Psoas muscle (tissue), 7 donors: ENCODE measurements at regions not wholly inside any gene's neighbourhood (a gene's known extent, or its start where the extent isn't known, plus 50 kb on each side); places are given as distances from the start of the nearest gene placed in this dataset.

Experiments
- ATAC-seq, 4 donors: fragments of 200-7000 bp; cut with Tn5 transposase; one replicate each; pipeline ENCODE4 v1.9.1; 2020; ENCODE audit warnings: moderate library complexity in 3 of 4, mild to moderate bottlenecking in 2 of 4
- DNase-seq, 2 donors: peaks; one replicate each; pipeline ENCODE4 v3.0.0-alpha.2; 2020
- H3K27ac ChIP-seq: fragments of 200-600 bp; one replicate; pipeline ENCODE4 v1.8.0; 2022
- H3K27me3 ChIP-seq, 3 donors: fragments of 200-600 bp in 1 of 3; one replicate each; pipeline versions ENCODE4 v1.6.1 to v1.8.0; 2013 to 2022; ENCODE audit warnings: low read length in 2 of 3, mild to moderate bottlenecking in 2 of 3, moderate library complexity in 1 of 3; ENCODE audit not compliant: insufficient read depth in 3 of 3
- H3K36me3 ChIP-seq, 2 donors: fragments of 200-600 bp in 1 of 2; one replicate each; pipeline versions ENCODE4 v1.6.1 to v1.8.0; 2013 to 2022; ENCODE audit warnings: low read depth in 1 of 2, mild to moderate bottlenecking in 1 of 2, moderate library complexity in 1 of 2; ENCODE audit not compliant: insufficient read depth in 1 of 2
- H3K4me1 ChIP-seq: fragments of 200-600 bp; one replicate; pipeline ENCODE4 v1.8.0; 2022
- H3K4me3 ChIP-seq: fragments of 200-600 bp; one replicate; pipeline ENCODE4 v1.8.0; 2022; ENCODE audit warnings: mild to moderate bottlenecking
- H3K9me3 ChIP-seq: fragments of 200-600 bp; one replicate; pipeline ENCODE4 v1.8.0; 2022
- WGBS, 3 donors: extraction: QIAGEN DNeasy Blood & Tissue Kit; methylation state at CpG; one replicate each; pipeline versions ENCODE4 v1.1.6 to v1.1.7; 2013; 5-methylcytosine and 5-hydroxymethylcytosine counted together
- intact Hi-C, 2 donors: fragments of 100-400 bp; cut with DNase I; formaldehyde crosslinking; loops; one replicate each; pipeline versions ENCODE4 v1.11.0 to v1.14.2; 2022
- TF ChIP-seq, protein P1 (sequence below): fragments of 200-600 bp; IDR thresholded peaks from one replicate; pipeline ENCODE4 v1.8.0; 2022; ENCODE audit warnings: antibody characterized with exemption
- donor health status: healthy with polysubstance abuse.
- donor health status: DM: no; HTN: no; CAD: no; lungs with moderate emphysema.
- donor health status: Bipolar disorder and iron deficiency.
- donor health status: healthy.
- donor health status: DM: yes; HTN: yes; CAD: no.
- donor health status: DM: no; HTN: no; CAD: no.
- donor health status: DM: yes; HTN: yes; CAD: no.

DNA sequence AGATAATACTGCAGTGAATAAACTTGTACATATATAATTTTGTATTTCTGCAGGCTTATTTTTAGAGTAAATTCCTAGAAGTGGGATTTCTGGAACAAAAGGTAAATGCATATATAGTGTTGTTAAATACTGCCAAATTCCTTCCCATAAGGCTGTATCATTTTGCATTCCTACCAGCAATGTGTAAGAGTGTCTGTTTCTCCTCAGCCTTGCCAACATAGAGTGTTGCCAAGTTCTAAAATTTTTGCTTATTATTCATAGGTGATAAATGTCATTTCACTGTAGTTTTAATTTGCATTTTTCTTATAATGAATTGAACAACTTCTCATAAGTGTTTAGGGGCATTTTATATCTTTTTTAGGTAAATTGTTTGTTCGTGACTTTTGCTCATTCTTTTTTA, 174.2 kb upstream of the ZBED5 start:
- DNase-seq (no peak), ATAC-seq (no peak)
- intact Hi-C loops: no loop called here
- TF ChIP-seq, protein P1, sequence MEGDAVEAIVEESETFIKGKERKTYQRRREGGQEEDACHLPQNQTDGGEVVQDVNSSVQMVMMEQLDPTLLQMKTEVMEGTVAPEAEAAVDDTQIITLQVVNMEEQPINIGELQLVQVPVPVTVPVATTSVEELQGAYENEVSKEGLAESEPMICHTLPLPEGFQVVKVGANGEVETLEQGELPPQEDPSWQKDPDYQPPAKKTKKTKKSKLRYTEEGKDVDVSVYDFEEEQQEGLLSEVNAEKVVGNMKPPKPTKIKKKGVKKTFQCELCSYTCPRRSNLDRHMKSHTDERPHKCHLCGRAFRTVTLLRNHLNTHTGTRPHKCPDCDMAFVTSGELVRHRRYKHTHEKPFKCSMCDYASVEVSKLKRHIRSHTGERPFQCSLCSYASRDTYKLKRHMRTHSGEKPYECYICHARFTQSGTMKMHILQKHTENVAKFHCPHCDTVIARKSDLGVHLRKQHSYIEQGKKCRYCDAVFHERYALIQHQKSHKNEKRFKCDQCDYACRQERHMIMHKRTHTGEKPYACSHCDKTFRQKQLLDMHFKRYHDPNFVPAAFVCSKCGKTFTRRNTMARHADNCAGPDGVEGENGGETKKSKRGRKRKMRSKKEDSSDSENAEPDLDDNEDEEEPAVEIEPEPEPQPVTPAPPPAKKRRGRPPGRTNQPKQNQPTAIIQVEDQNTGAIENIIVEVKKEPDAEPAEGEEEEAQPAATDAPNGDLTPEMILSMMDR: no peak
- no peaks in the 10 kb centered on the region for H3K27me3 ChIP-seq
- H3K36me3 ChIP-seq: no peaks in the 10 kb centered on the region
- no peaks in the 10 kb centered on the region for H3K4me1 ChIP-seq
- WGBS, 3 donors: 94 to 97% (median 96%) methylated on average over 1 of the region's 1 CpG
- no peaks in the 10 kb centered on the region for H3K9me3 ChIP-seq
- no peak overlapping the region for H3K27ac ChIP-seq
- no peak overlapping the region for H3K4me3 ChIP-seq

DNA sequence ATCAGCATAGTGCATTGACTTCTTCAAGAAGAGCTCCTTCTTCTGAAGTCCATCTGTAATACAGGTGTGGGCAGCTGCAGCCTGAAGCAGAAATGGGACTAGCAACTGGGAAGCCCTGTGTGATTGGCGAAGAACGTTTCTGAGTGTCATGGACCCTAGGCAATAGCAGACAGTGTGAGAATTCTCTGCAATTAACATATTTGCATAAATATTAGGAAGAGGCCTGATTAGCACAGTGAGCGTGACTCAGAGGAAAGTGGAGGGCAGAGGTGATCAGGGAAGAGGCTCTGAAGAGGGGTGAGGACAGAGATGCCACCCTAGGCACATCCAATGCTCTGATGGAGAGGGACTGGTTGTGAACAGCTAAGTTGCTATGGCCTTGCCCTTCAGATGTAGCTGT, 171.2 kb upstream of the ZBED5 start:
- H3K9me3 ChIP-seq: no peaks in the 10 kb centered on the region
- 86 to 93% (median 87%) methylated on average over 3 of the region's 3 CpGs for WGBS, 3 donors
- H3K27ac ChIP-seq: no peak overlapping the region
- H3K4me3 ChIP-seq: no peak overlapping the region
- no peak for DNase-seq
- TF ChIP-seq, protein P1: no peak
- no peaks in the 10 kb centered on the region for H3K4me1 ChIP-seq
- intact Hi-C loops: loop anchor here (2.0 to 5.0 kb wide), 2 partner anchors 758 kb away; no protein-coding TSS in a partner anchor
- ATAC-seq: no peak
- H3K36me3 ChIP-seq: no peaks in the 10 kb centered on the region
- H3K27me3 ChIP-seq: no peaks in the 10 kb centered on the region

DNA sequence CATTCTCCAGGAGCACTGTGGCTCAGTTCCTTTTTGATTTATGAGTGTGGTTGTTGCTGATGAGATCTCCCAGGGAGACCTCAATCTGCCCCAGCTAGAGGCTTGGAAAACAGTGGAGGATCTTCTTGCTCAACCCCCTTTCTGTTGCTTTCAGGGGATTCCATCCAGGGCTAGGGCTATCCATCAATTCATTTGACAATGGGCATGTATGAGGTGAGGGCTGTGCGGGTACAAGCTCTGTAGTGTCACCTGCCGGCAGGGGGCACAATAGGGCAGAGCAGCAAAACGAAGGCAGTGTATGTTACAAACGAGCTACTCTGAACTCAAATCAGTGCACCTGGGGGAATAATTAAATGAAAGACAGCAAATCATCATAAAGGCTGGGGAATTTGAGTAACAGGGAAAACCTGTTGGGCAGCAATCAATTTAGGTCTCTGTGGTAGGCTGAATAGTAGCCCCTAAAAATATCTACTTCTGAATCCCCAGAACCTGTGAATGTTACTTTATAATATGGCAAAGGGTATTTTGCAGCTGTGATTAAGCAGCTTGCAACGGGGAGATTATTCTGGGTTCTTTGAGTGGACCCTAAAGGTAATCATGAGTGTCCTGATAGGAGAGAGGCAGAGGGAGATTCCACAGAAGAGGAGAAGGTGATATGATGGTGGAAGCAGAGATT, 170.3 kb upstream of the ZBED5 start:
- ATAC-seq: peak; percentile 75 to 95 (median 86)

DNA sequence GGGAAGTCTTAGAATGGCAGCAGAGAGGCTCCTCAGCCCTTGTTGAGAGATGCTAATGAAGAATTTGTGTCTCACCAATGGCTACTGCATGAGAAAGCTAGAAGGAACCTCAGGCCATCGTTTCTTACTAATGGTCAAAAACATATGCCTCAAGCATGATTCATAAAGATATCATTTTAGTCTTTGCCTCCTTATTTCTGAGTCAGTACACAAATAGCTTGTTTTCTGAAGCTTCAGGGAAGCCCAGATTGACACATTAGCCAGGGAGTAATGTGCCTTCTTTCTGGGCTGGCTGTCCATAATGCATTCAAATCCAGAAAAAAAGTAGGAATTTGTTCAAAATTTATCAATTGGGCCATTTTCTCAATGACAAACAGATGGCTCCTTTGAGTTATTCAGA, 169.4 kb upstream of the ZBED5 start:
- Histone ChIP-seq H3K36me3 (no peaks in the 10 kb centered on the region), H3K27ac (no peak overlapping the region), H3K9me3 (no peaks in the 10 kb centered on the region), H3K4me1 (no peaks in the 10 kb centered on the region), H3K4me3 (no peak overlapping the region), H3K27me3 (no peaks in the 10 kb centered on the region)
- no peak for DNase-seq
- 50 to 66% (median 61%) methylated on average over 1 of the region's 1 CpG for WGBS, 3 donors
- no peak for ATAC-seq
- intact Hi-C loops: loop anchor here in 1 of 2 donors (2.0 to 5.0 kb wide), 2 partner anchors 94 to 760 kb away; no protein-coding TSS in a partner anchor
- TF ChIP-seq, protein P1: no peak

More for the DNA sequence above, 170.3 kb upstream of the ZBED5 start:
- Histone ChIP-seq H3K27ac (no peak overlapping the region), H3K4me1 (no peaks in the 10 kb centered on the region), H3K9me3 (no peaks in the 10 kb centered on the region), H3K27me3 (no peaks in the 10 kb centered on the region), H3K36me3 (no peaks in the 10 kb centered on the region), H3K4me3 (no peak overlapping the region)
- 21 to 38% (median 24%) methylated on average over 5 of the region's 5 CpGs for WGBS, 3 donors
- intact Hi-C loops: loop anchor here (2.0 to 5.0 kb wide), 2 partner anchors 759 kb away; no protein-coding TSS in a partner anchor
- TF ChIP-seq, protein P1: peak; percentile 82
- peak; percentile 67 to 83 for DNase-seq
